H9 (cell line): ENCODE measurements at regions not wholly inside any gene's neighbourhood (a gene's known extent, or its start where the extent isn't known, plus 50 kb on each side); places are given as distances from the start of the nearest gene placed in this dataset.
A peak's percentile ranks its signal among the peaks of the same experiment; 100 is the strongest.

Experiments used
- DNase-seq: peaks from one replicate; pipeline ENCODE4 v3.0.0-alpha.2; 2017
- H2AFZ ChIP-seq: one replicate; pipeline ENCODE4 v1.6.1; 2013; ENCODE audit warnings: mild to moderate bottlenecking, low read length, control low read depth, moderate library complexity
- H2AK5ac ChIP-seq: 2 replicates; pipeline ENCODE4 v1.6.1; 2013; ENCODE audit warnings: low read length, control low read depth, mixed read lengths; ENCODE audit not compliant: insufficient read length
- H2BK120ac ChIP-seq: one replicate; pipeline ENCODE4 v1.6.1; 2013; ENCODE audit warnings: low read depth, mild to moderate bottlenecking, low read length, control low read depth, inconsistent platforms; ENCODE audit not compliant: poor library complexity, severe bottlenecking
- H2BK12ac ChIP-seq: 2 replicates; pipeline ENCODE4 v1.6.1; 2013; ENCODE audit warnings: low read length, control low read depth, mixed read lengths, low read depth; ENCODE audit not compliant: insufficient read length
- H2BK15ac ChIP-seq: 2 replicates; pipeline ENCODE4 v1.6.1; 2013; ENCODE audit warnings: low read depth, low read length, control low read depth
- H2BK20ac ChIP-seq: one replicate; pipeline ENCODE4 v1.6.1; 2013; ENCODE audit warnings: low read depth, mild to moderate bottlenecking, low read length, control low read depth, inconsistent platforms; ENCODE audit not compliant: poor library complexity, severe bottlenecking
- H2BK5ac ChIP-seq: 2 replicates; pipeline ENCODE4 v1.6.1; 2013; ENCODE audit warnings: low read length, control low read depth, mixed read lengths; ENCODE audit not compliant: insufficient read length
- H3K14ac ChIP-seq: 2 replicates; pipeline ENCODE4 v1.6.1; 2013; ENCODE audit warnings: low read length, control low read depth; ENCODE audit not compliant: insufficient read depth
- H3K18ac ChIP-seq: 2 replicates; pipeline ENCODE4 v1.6.1; 2013; ENCODE audit warnings: low read depth, mild to moderate bottlenecking, mixed read lengths, low read length, control low read depth; ENCODE audit not compliant: insufficient read length
- H3K23ac ChIP-seq: 2 replicates; pipeline ENCODE4 v1.6.1; 2013; ENCODE audit warnings: low read length, control low read depth, mixed read lengths, low read depth; ENCODE audit not compliant: insufficient read length
- H3K23me2 ChIP-seq: 2 replicates; pipeline ENCODE4 v1.6.1; 2013; ENCODE audit warnings: low read depth, mild to moderate bottlenecking, mixed read lengths, low read length, control low read depth; ENCODE audit not compliant: insufficient read length, poor library complexity, severe bottlenecking
- H3K27ac ChIP-seq: 2 replicates; pipeline ENCODE4 v1.5.1; 2013; ENCODE audit warnings: low read length, control low read depth, mixed read lengths, low read depth; ENCODE audit not compliant: insufficient read length
- H3K27me3 ChIP-seq: 2 replicates; pipeline ENCODE4 v1.6.1; 2013; ENCODE audit warnings: low read length, control low read depth, inconsistent platforms; ENCODE audit not compliant: insufficient read depth
- H3K4ac ChIP-seq: 2 replicates; pipeline ENCODE4 v1.6.1; 2013; ENCODE audit warnings: low read depth, mild to moderate bottlenecking, control low read depth, inconsistent platforms, low read length, moderate library complexity
- H3K4me1 ChIP-seq: 2 replicates; pipeline ENCODE4 v1.6.1; 2013; ENCODE audit warnings: low read length, control low read depth, inconsistent platforms; ENCODE audit not compliant: insufficient read depth
- H3K4me2 ChIP-seq: 2 replicates; pipeline ENCODE4 v1.6.1; 2013; ENCODE audit warnings: low read length, control low read depth, mixed read lengths; ENCODE audit not compliant: insufficient read length, insufficient read depth
- H3K56ac ChIP-seq: 2 replicates; pipeline ENCODE4 v1.6.1; 2013; ENCODE audit warnings: low read depth, mild to moderate bottlenecking, mixed read lengths, low read length, control low read depth; ENCODE audit not compliant: insufficient read length
- H3K79me1 ChIP-seq: 2 replicates; pipeline ENCODE4 v1.6.1; 2013; ENCODE audit warnings: low read depth, mild to moderate bottlenecking, moderate library complexity, low read length, control low read depth, inconsistent platforms; ENCODE audit not compliant: insufficient read depth, poor library complexity, severe bottlenecking
- H3K79me2 ChIP-seq: 2 replicates; pipeline ENCODE4 v1.6.1; 2013; ENCODE audit warnings: low read length, control low read depth, inconsistent platforms; ENCODE audit not compliant: insufficient read depth
- H3K9ac ChIP-seq: 2 replicates; pipeline ENCODE4 v1.6.1; 2013; ENCODE audit warnings: low read length, control low read depth, mixed read lengths; ENCODE audit not compliant: insufficient read length; ENCODE audit errors: extremely low read depth
- H3K9me3 ChIP-seq: one replicate; pipeline ENCODE4 v1.6.1; 2013; ENCODE audit warnings: low read depth, low read length, inconsistent platforms; ENCODE audit not compliant: control insufficient read depth
- H3T11ph ChIP-seq: one replicate; pipeline ENCODE4 v1.6.1; 2013; ENCODE audit warnings: mild to moderate bottlenecking, low read length, control low read depth, inconsistent platforms
- H4K20me1 ChIP-seq: one replicate; pipeline ENCODE4 v1.6.1; 2013; ENCODE audit not compliant: control insufficient read depth, insufficient read length, insufficient read depth
- H4K5ac ChIP-seq: 2 replicates; pipeline ENCODE4 v1.6.1; 2013; ENCODE audit warnings: low read depth, mild to moderate bottlenecking, mixed read lengths, low read length, control low read depth; ENCODE audit not compliant: insufficient read length
- H4K8ac ChIP-seq: replicated peaks from 2 replicates; pipeline ENCODE4 v1.6.1; 2013; ENCODE audit warnings: low read length, control low read depth, mixed read lengths, low read depth; ENCODE audit not compliant: insufficient read length
- H4K91ac ChIP-seq: 2 replicates; pipeline ENCODE4 v1.6.1; 2013; ENCODE audit warnings: low read depth, mild to moderate bottlenecking, moderate library complexity, mixed read lengths, low read length, control low read depth; ENCODE audit not compliant: insufficient read length
- H3K27ac Mint-ChIP-seq, 3 experiments: 2 replicates in 2 of 3; 3 replicates in 1 of 3; pipeline ENCODE4 v1.8.0; 2020 to 2021; ENCODE audit warnings: mixed read lengths in 3 of 3, mild to moderate bottlenecking in 1 of 3, moderate library complexity in 1 of 3
- H3K27me3 Mint-ChIP-seq: 2 replicates; pipeline ENCODE4 v1.8.0; 2021; ENCODE audit warnings: low read depth, mild to moderate bottlenecking, moderate library complexity, mixed read lengths
- H3K36me3 Mint-ChIP-seq, 3 experiments: 2 replicates in 2 of 3; 3 replicates in 1 of 3; pipeline ENCODE4 v1.8.0; 2020 to 2021; ENCODE audit warnings: low read depth in 3 of 3, mixed read lengths in 3 of 3; ENCODE audit not compliant: insufficient read depth in 1 of 3
- H3K4me1 Mint-ChIP-seq, 2 experiments: 2 replicates each; pipeline ENCODE4 v1.8.0; 2020; ENCODE audit warnings: mixed read lengths in 2 of 2
- H3K4me3 Mint-ChIP-seq, 2 experiments: 2 replicates in 1 of 2; 3 replicates in 1 of 2; pipeline ENCODE4 v1.8.0; 2020 to 2021; ENCODE audit warnings: mild to moderate bottlenecking in 2 of 2, mixed read lengths in 2 of 2, moderate library complexity in 1 of 2
- H3K9me3 Mint-ChIP-seq, 2 experiments: 2 replicates in 1 of 2; 3 replicates in 1 of 2; pipeline ENCODE4 v1.8.0; 2020; ENCODE audit warnings: mild to moderate bottlenecking in 2 of 2, mixed read lengths in 2 of 2, moderate library complexity in 1 of 2
- CTCF ChIP-seq: fragments of 200-600 bp; sonication (generic); conservative IDR thresholded peaks from 3 replicates; pipeline ENCODE4 v1.8.0; 2021; ENCODE audit warnings: antibody characterized with exemption, mild to moderate bottlenecking
- WGBS: extraction: QIAGEN DNeasy Blood & Tissue Kit; methylation state at CpG from one replicate; pipeline ENCODE4 v1.1.7; 2013; ENCODE audit warnings: missing lambda C conversion rate, low lambda C conversion rate, mixed read lengths; ENCODE audit not compliant: insufficient read length; ENCODE audit errors: extremely low coverage; 5-methylcytosine and 5-hydroxymethylcytosine counted together

GRCh38 chr16:17749706-17750105, 278.9 kb upstream of the XYLT1 start:
- no peaks in the 10 kb centered on the region; the same call in 1 of the 2 replicates for H3K4me1 ChIP-seq
- H3K27me3 Mint-ChIP-seq = peaks cover 5% of the 10 kb centered on the region
- H4K8ac ChIP-seq = no peak overlapping the region
- no peak overlapping the region for H3T11ph ChIP-seq
- H3K9me3 ChIP-seq = no peaks in the 10 kb centered on the region
- no peak overlapping the region for H3K4me3 Mint-ChIP-seq
- no peak overlapping the region for H2BK15ac ChIP-seq
- no peak overlapping the region for H3K23ac ChIP-seq
- H3K4me2 ChIP-seq = no peak overlapping the region
- H3K9me3 Mint-ChIP-seq = peaks cover 5 to 7% of the 10 kb centered on the region in 2 experiments
- H3K18ac ChIP-seq = no peak overlapping the region
- no peaks in the 10 kb centered on the region for H4K20me1 ChIP-seq
- no peaks in the 10 kb centered on the region for H3K27me3 ChIP-seq
- no peak for TF ChIP-seq CTCF
- no peak overlapping the region for H3K4ac ChIP-seq
- H3K27ac ChIP-seq = no peak overlapping the region
- no peak overlapping the region for H3K14ac ChIP-seq
- H3K23me2 ChIP-seq = no peaks in the 10 kb centered on the region
- peak overlapping the region in 1 of 3 experiments; percentile 92; a peak in 1 of 7 replicates for H3K27ac Mint-ChIP-seq
- H3K56ac ChIP-seq = no peak overlapping the region
- H2AFZ ChIP-seq = no peak overlapping the region
- H4K5ac ChIP-seq = no peak overlapping the region
- H4K91ac ChIP-seq = no peak overlapping the region
- WGBS = no CpG with 5 or more reads among the region's 1 CpG
- DNase-seq = no peak
- no peak overlapping the region for H2BK20ac ChIP-seq
- no peak overlapping the region for H2BK120ac ChIP-seq
- H3K79me1 ChIP-seq = no peaks in the 10 kb centered on the region
- no peak overlapping the region for H2BK12ac ChIP-seq
- H3K79me2 ChIP-seq = no peaks in the 10 kb centered on the region
- peaks cover 33 to 53% of the 10 kb centered on the region in 2 experiments for H3K4me1 Mint-ChIP-seq
- H2AK5ac ChIP-seq = no peak overlapping the region
- H2BK5ac ChIP-seq = no peak overlapping the region
- peaks cover 0 to 6% (median 2%) of the 10 kb centered on the region in 3 experiments; a peak in 3 of 7 replicates for H3K36me3 Mint-ChIP-seq
- no peak overlapping the region for H3K9ac ChIP-seq
